T-helper 2 cell (primary cell): ENCODE measurements at regions not wholly inside any gene's neighbourhood (a gene's known extent, or its start where the extent isn't known, plus 50 kb on each side); places are given as distances from the start of the nearest gene placed in this dataset.

ENCODE experiments used
- DNase-seq, 5 experiments: peaks; one replicate each; pipeline versions ENCODE4 v3.0.0 to v3.0.0-alpha.2; 2012 to 2022

DNA sequence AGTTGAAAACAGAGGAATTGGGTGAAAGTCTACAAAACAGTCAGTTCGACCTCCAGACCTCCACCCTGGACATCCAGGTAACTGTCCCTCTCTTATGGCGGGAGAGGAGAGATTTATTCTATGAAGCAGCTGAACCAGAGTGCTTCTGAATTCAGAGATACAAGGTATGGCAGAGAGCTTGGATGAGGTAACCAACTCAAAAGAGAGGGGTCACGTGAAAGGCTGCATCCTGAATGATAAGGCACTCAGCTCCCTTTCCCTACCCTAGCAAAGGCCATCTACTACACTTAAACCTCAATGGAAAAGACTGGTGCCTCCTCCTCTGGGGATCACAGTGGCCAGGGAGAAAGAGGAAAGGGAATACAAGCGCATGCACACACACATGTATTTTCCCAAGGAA is 88.4 kb upstream of the KCNA3 start:
- no peak for DNase-seq

DNA sequence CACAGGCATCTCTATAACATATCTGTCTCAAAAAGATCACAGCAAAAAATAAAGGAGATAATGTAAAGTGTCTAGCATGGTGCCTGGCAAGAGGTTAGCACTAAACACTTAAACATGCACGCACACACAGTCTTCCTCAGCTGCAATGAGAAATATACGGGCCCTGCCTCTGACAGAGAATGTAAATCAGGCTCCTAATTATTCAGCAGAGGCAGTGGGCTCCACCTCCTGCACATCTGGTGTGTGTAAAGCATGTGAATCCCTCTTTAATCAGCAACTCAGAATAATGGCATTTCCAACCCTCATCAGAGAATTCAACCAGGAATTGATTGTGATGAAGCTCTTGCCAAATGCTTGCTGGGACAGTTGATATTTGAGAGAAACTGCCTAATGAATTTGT is 85.6 kb upstream of the KCNA3 start:
- no peak for DNase-seq

- DNase-seq: no peak
Measured at GRCh38 chr1:110756506-110756905, 81.8 kb upstream of the KCNA3 start.

GRCh38 chr1:110752941-110753725 is 78.4 kb upstream of the KCNA3 start:
- no peak for DNase-seq

GRCh38 chr1:110750562-110750961 is 75.8 kb upstream of the KCNA3 start:
- no peak for DNase-seq

- DNase-seq: no peak
Measured at GRCh38 chr1:110749960-110750359, 75.2 kb upstream of the KCNA3 start.

DNA sequence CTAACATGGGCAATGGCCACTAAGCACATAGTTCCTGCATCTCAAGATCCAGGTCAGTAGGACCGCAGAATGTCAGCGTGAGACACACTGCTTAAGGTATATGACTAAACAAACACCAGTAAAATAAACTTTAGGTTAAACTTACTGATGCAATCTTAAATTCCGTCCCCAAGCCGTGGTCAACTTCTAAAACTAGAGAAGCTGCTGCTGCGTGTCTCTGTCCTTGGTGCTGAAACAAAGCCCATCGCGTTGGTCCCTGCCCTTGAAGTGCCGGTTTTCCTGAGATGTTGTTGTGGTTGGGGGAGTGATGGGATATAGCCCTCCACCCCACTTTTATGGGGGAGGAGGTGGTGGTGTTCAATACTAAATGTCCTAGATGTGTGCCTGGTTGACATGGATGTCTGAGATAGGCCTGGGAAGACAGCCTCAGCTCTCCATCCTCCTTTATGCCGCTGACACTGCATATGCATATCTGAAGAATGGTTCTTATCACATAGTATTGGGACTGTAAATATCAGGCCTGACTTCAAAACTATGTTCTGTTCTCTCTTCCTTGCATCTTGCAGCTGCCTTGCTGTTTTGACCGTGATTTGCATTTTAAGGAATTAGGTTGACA is 72.0 kb upstream of the KCNA3 start:
- DNase-seq: peak; percentile 9 to 65 (median 29)

- no peak for DNase-seq
Measured at GRCh38 chr1:110743397-110743796, 68.7 kb upstream of the KCNA3 start.

GRCh38 chr1:110736900-110737605 is 62.3 kb upstream of the KCNA3 start:
- DNase-seq: no peak

- no peak for DNase-seq
Measured at GRCh38 chr1:110734133-110734680, 59.5 kb upstream of the KCNA3 start.

- DNase-seq: no peak
Measured at GRCh38 chr1:110731529-110731928, 56.8 kb upstream of the KCNA3 start.

- DNase-seq: no peak
Measured at GRCh38 chr1:110728388-110729001, 53.8 kb upstream of the KCNA3 start.

GRCh38 chr1:110727246-110727645 is 52.5 kb upstream of the KCNA3 start:
- no peak for DNase-seq

- DNase-seq: peak in 1 of 5 experiments; percentile 42
Measured at GRCh38 chr1:110726755-110727154, 52.0 kb upstream of the KCNA3 start.
